ENCODE measurements at regions not wholly inside any gene's neighbourhood (a gene's known extent, or its start where the extent isn't known, plus 50 kb on each side); places are given as distances from the start of the nearest gene placed in this dataset.

- no peaks in the 10 kb centered on the region for H3K9me2 ChIP-seq (ENCODE audit: insufficient read depth)
- ChIA-PET POLR2A (ENCODE audit: unreplicated experiment) (no interaction called here), CTCF (no interaction called here)
- no peaks in the 10 kb centered on the region for H3K79me2 ChIP-seq (ENCODE audit: low read depth)
- no peak overlapping the region for H3K4me3 ChIP-seq
- H3K4me1 ChIP-seq (replicated peaks; ENCODE audit: insufficient read depth), result no peaks in the 10 kb centered on the region
- H3K27ac ChIP-seq, result no peak overlapping the region
- intact Hi-C loops (cut with micrococcal nuclease; ENCODE audit: unreplicated experiment), result no loop called here
- no TSS peak for BruUV-seq (replicated peaks)
- no peaks in the 10 kb centered on the region for H3F3A ChIP-seq (ENCODE audit: insufficient read depth, low read depth)
- no peaks in the 10 kb centered on the region for H3K36me3 ChIP-seq (ENCODE audit: low read depth)
- H3K4me2 ChIP-seq, result no peak overlapping the region
- TF ChIP-seq EZH2 (IDR thresholded peaks at IDR 0.05; ENCODE audit: low read depth) (no peak), CTCF (conservative IDR thresholded peaks at IDR 0.05) (no peak)
- no peaks in the 10 kb centered on the region for H4K20me1 ChIP-seq (ENCODE audit: insufficient read depth)
- H2AFZ ChIP-seq, result no peak overlapping the region
- DNase-seq, result no peak
- no peaks in the 10 kb centered on the region for H3K9me3 ChIP-seq (ENCODE audit: insufficient read depth, low read depth)
- no peaks in the 10 kb centered on the region for H3K27me3 ChIP-seq (ENCODE audit: insufficient read depth, low read depth)
Measured at GRCh38 chr14:87045956-87046355, 947.0 kb downstream of the GALC start.

DNA sequence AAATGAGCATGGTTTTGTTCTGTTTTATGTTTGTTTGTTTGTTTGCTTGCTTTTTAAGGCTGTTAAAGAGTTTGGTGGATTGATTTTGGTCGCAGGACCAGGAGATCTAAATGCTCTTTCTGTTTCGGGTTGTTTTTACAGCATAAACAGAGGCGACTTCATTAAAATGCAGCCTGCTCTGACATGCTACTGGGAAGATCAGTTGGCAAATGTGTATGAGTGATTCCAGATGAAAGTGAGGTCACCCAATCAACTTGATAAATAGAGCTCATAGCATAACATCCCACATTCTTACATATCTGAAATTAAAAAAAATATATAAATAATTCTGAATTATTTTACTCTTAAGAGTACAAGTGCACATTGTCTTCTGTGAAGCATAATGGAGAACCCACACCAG is 947.7 kb downstream of the GALC start:
- POLR2A ChIA-PET (ENCODE audit: unreplicated experiment), result no interaction called here

GRCh38 chr14:87044807-87045206 is 948.2 kb downstream of the GALC start:
- TF ChIP-seq EZH2 (IDR thresholded peaks at IDR 0.05; ENCODE audit: low read depth), result no peak
- no peak for TF ChIP-seq CTCF (conservative IDR thresholded peaks at IDR 0.05)

More for the DNA sequence above, 947.7 kb downstream of the GALC start:
- no peaks in the 10 kb centered on the region for H3K27me3 ChIP-seq (ENCODE audit: insufficient read depth, low read depth)
- H3K9me2 ChIP-seq (ENCODE audit: insufficient read depth), result no peaks in the 10 kb centered on the region
- H3F3A ChIP-seq (ENCODE audit: insufficient read depth, low read depth), result no peaks in the 10 kb centered on the region
- no peaks in the 10 kb centered on the region for H3K4me1 ChIP-seq (replicated peaks; ENCODE audit: insufficient read depth)
- CTCF ChIA-PET, result no interaction called here
- H2AFZ ChIP-seq, result no peak overlapping the region
- intact Hi-C loops (cut with micrococcal nuclease; ENCODE audit: unreplicated experiment), result no loop called here
- TF ChIP-seq EZH2 (IDR thresholded peaks at IDR 0.05; ENCODE audit: low read depth), result no peak
- no peak for TF ChIP-seq CTCF (conservative IDR thresholded peaks at IDR 0.05)
- no peaks in the 10 kb centered on the region for H3K79me2 ChIP-seq (ENCODE audit: low read depth)
- no peak overlapping the region for H3K4me2 ChIP-seq
- no peak overlapping the region for H3K4me3 ChIP-seq
- no peak overlapping the region for H3K27ac ChIP-seq
- H3K36me3 ChIP-seq (ENCODE audit: low read depth), result no peaks in the 10 kb centered on the region
- H4K20me1 ChIP-seq (ENCODE audit: insufficient read depth), result no peaks in the 10 kb centered on the region
- no TSS peak for BruUV-seq (replicated peaks)
- no peaks in the 10 kb centered on the region for H3K9me3 ChIP-seq (ENCODE audit: insufficient read depth, low read depth)
- DNase-seq, result no peak

More at GRCh38 chr14:87044807-87045206, 948.2 kb downstream of the GALC start:
- no peaks in the 10 kb centered on the region for H4K20me1 ChIP-seq (ENCODE audit: insufficient read depth)
- no peaks in the 10 kb centered on the region for H3K4me1 ChIP-seq (replicated peaks; ENCODE audit: insufficient read depth)
- ChIA-PET POLR2A (ENCODE audit: unreplicated experiment) (no interaction called here), CTCF (no interaction called here)
- no peak for DNase-seq
- no peaks in the 10 kb centered on the region for H3K9me3 ChIP-seq (ENCODE audit: insufficient read depth, low read depth)
- no peaks in the 10 kb centered on the region for H3K9me2 ChIP-seq (ENCODE audit: insufficient read depth)
- H3F3A ChIP-seq (ENCODE audit: insufficient read depth, low read depth), result no peaks in the 10 kb centered on the region
- no peak overlapping the region for H3K4me2 ChIP-seq
- BruUV-seq (replicated peaks), result no TSS peak
- no peaks in the 10 kb centered on the region for H3K36me3 ChIP-seq (ENCODE audit: low read depth)
- H3K27ac ChIP-seq, result no peak overlapping the region
- intact Hi-C loops (cut with micrococcal nuclease; ENCODE audit: unreplicated experiment), result no loop called here
- no peak overlapping the region for H3K4me3 ChIP-seq
- no peaks in the 10 kb centered on the region for H3K79me2 ChIP-seq (ENCODE audit: low read depth)
- H3K27me3 ChIP-seq (ENCODE audit: insufficient read depth, low read depth), result no peaks in the 10 kb centered on the region
- H2AFZ ChIP-seq, result no peak overlapping the region

Measured in PC-9 (cell line).